Astrocyte (in vitro differentiated cells and primary cell): ENCODE measurements at regions not wholly inside any gene's neighbourhood (a gene's known extent, or its start where the extent isn't known, plus 50 kb on each side); places are given as distances from the start of the nearest gene placed in this dataset.

ENCODE experiments used
- DNase-seq: peaks from one replicate; pipeline ENCODE4 v3.0.0-alpha.2; 2010; ENCODE audit warnings: low read depth
- FAIRE-seq: peaks from 2 replicates; lab custom pipeline; 2011; peaks lifted over from hg19 to GRCh38; lab: Jason Lieb, UNC
- H2AFZ ChIP-seq: 2 replicates; pipeline ENCODE4 v1.6.0; 2012; ENCODE audit warnings: low read depth, low read length, inconsistent platforms
- H3K27ac ChIP-seq: 2 replicates; pipeline ENCODE4 v1.5.1; 2011; ENCODE audit warnings: low read depth, low read length, inconsistent platforms
- H3K27me3 ChIP-seq: 2 replicates; pipeline ENCODE4 v1.6.0; 2011; ENCODE audit warnings: low read length, inconsistent platforms; ENCODE audit not compliant: insufficient read depth
- H3K36me3 ChIP-seq: 2 replicates; pipeline ENCODE4 v1.5.1; 2011; ENCODE audit warnings: low read length, inconsistent platforms; ENCODE audit not compliant: insufficient read depth
- H3K4me1 ChIP-seq: 2 replicates; pipeline ENCODE4 v1.5.1; 2011; ENCODE audit warnings: low read length, inconsistent platforms; ENCODE audit not compliant: insufficient read depth
- H3K4me2 ChIP-seq: 2 replicates; pipeline ENCODE4 v1.6.0; 2012; ENCODE audit warnings: low read length, inconsistent platforms
- H3K4me3 ChIP-seq: 2 replicates; pipeline ENCODE4 v1.5.1; 2011; ENCODE audit warnings: low read depth, mild to moderate bottlenecking, low read length, inconsistent platforms; ENCODE audit not compliant: insufficient read depth
- H3K79me2 ChIP-seq: 2 replicates; pipeline ENCODE4 v1.6.0; 2012; ENCODE audit warnings: mild to moderate bottlenecking, low read length, inconsistent platforms; ENCODE audit not compliant: insufficient read depth
- H3K9ac ChIP-seq: 2 replicates; pipeline ENCODE4 v1.6.0; 2012; ENCODE audit warnings: mild to moderate bottlenecking, low read length, inconsistent platforms
- H3K9me3 ChIP-seq: 2 replicates; pipeline ENCODE4 v1.5.1; 2012; ENCODE audit warnings: low read depth, mild to moderate bottlenecking, low read length, inconsistent platforms; ENCODE audit not compliant: insufficient read depth
- H4K20me1 ChIP-seq: 2 replicates; pipeline ENCODE4 v1.6.0; 2012; ENCODE audit warnings: low read length, inconsistent platforms; ENCODE audit not compliant: insufficient read depth
- H3K27ac Mint-ChIP-seq: one replicate; pipeline ENCODE4 v1.8.0; 2021; ENCODE audit warnings: mild to moderate bottlenecking, mixed read lengths; ENCODE audit not compliant: unreplicated experiment
- H3K27me3 Mint-ChIP-seq: one replicate; pipeline ENCODE4 v1.8.0; 2021; ENCODE audit warnings: low read depth, mixed read lengths; ENCODE audit not compliant: unreplicated experiment
- H3K36me3 Mint-ChIP-seq: one replicate; pipeline ENCODE4 v1.8.0; 2021; ENCODE audit warnings: low read depth, mixed read lengths; ENCODE audit not compliant: unreplicated experiment
- H3K4me1 Mint-ChIP-seq: one replicate; pipeline ENCODE4 v1.8.0; 2021; ENCODE audit warnings: low read depth, mixed read lengths; ENCODE audit not compliant: unreplicated experiment
- H3K4me3 Mint-ChIP-seq: one replicate; pipeline ENCODE4 v1.8.0; 2021; ENCODE audit warnings: mild to moderate bottlenecking, moderate library complexity, mixed read lengths; ENCODE audit not compliant: unreplicated experiment
- H3K9me3 Mint-ChIP-seq: one replicate; pipeline ENCODE4 v1.8.0; 2021; ENCODE audit warnings: mild to moderate bottlenecking, mixed read lengths; ENCODE audit not compliant: unreplicated experiment
- CTCF ChIP-seq: IDR thresholded peaks from 2 replicates; pipeline ENCODE4 v1.5.1; 2011; ENCODE audit warnings: low read depth, mild to moderate bottlenecking, inconsistent platforms, low read length, moderate library complexity; ENCODE audit not compliant: insufficient read depth
- EZH2 ChIP-seq: IDR thresholded peaks from 2 replicates; pipeline ENCODE4 v1.6.1; 2012; ENCODE audit warnings: mild to moderate bottlenecking, low read length, inconsistent platforms; ENCODE audit not compliant: insufficient read depth

- no peaks in the 10 kb centered on the region for H3K27me3 ChIP-seq
- no peak overlapping the region for H3K4me2 ChIP-seq
- DNase-seq (no peak), FAIRE-seq (no peak)
- no peaks in the 10 kb centered on the region for H3K9me3 ChIP-seq
- Mint-ChIP-seq H3K4me3 (no peak overlapping the region), H3K27ac (no peak overlapping the region), H3K36me3 (no peaks in the 10 kb centered on the region), H3K27me3 (peaks cover 16% of the 10 kb centered on the region), H3K4me1 (peaks cover 12% of the 10 kb centered on the region), H3K9me3 (no peaks in the 10 kb centered on the region)
- H3K79me2 ChIP-seq: no peaks in the 10 kb centered on the region
- no peaks in the 10 kb centered on the region for H3K36me3 ChIP-seq
- TF ChIP-seq CTCF (no peak), EZH2 (no peak)
- no peaks in the 10 kb centered on the region for H3K4me1 ChIP-seq
- no peak overlapping the region for H3K4me3 ChIP-seq
- H3K27ac ChIP-seq: no peak overlapping the region
- no peak overlapping the region for H3K9ac ChIP-seq
- H4K20me1 ChIP-seq: no peaks in the 10 kb centered on the region
- H2AFZ ChIP-seq: no peak overlapping the region
These were observed 343.4 kb upstream of the IRX1 start for GRCh38 chr5:3252235-3252634.

GRCh38 chr5:3251784-3252183 is 343.8 kb upstream of the IRX1 start:
- H3K27me3 Mint-ChIP-seq: peaks cover 16% of the 10 kb centered on the region
- Histone ChIP-seq H3K4me3 (no peak overlapping the region), H3K9ac (no peak overlapping the region), H3K79me2 (no peaks in the 10 kb centered on the region), H3K36me3 (no peaks in the 10 kb centered on the region), H3K9me3 (no peaks in the 10 kb centered on the region), H3K4me1 (no peaks in the 10 kb centered on the region), H3K27me3 (no peaks in the 10 kb centered on the region), H3K27ac (no peak overlapping the region), H2AFZ (no peak overlapping the region), H3K4me2 (no peak overlapping the region), H4K20me1 (no peaks in the 10 kb centered on the region)
- no peak for FAIRE-seq
- TF ChIP-seq CTCF: no peak
- TF ChIP-seq EZH2: no peak
- H3K27ac Mint-ChIP-seq: no peak overlapping the region
- DNase-seq: no peak
- H3K9me3 Mint-ChIP-seq: no peaks in the 10 kb centered on the region
- H3K4me1 Mint-ChIP-seq: peaks cover 12% of the 10 kb centered on the region
- H3K4me3 Mint-ChIP-seq: no peak overlapping the region
- no peaks in the 10 kb centered on the region for H3K36me3 Mint-ChIP-seq

- no peak overlapping the region for H2AFZ ChIP-seq
- H3K4me2 ChIP-seq: no peak overlapping the region
- DNase-seq (no peak), FAIRE-seq (no peak)
- no peaks in the 10 kb centered on the region for H3K36me3 ChIP-seq
- peaks cover 2% of the 10 kb centered on the region for H3K9me3 ChIP-seq
- peaks cover 12% of the 10 kb centered on the region for H3K4me1 Mint-ChIP-seq
- no peaks in the 10 kb centered on the region for H3K27me3 ChIP-seq
- H4K20me1 ChIP-seq: no peaks in the 10 kb centered on the region
- H3K4me3 Mint-ChIP-seq: no peak overlapping the region
- TF ChIP-seq EZH2 (no peak), CTCF (no peak)
- no peak overlapping the region for H3K27ac ChIP-seq
- H3K9ac ChIP-seq: no peak overlapping the region
- no peaks in the 10 kb centered on the region for H3K79me2 ChIP-seq
- no peaks in the 10 kb centered on the region for H3K4me1 ChIP-seq
- H3K36me3 Mint-ChIP-seq: no peaks in the 10 kb centered on the region
- no peak overlapping the region for H3K4me3 ChIP-seq
- peaks cover 12% of the 10 kb centered on the region for H3K27me3 Mint-ChIP-seq
- H3K9me3 Mint-ChIP-seq: no peaks in the 10 kb centered on the region
- H3K27ac Mint-ChIP-seq: no peak overlapping the region
These were observed 346.2 kb upstream of the IRX1 start for GRCh38 chr5:3249401-3249800.
